Right atrium auricular region (tissue), 2 donors: ENCODE measurements at regions not wholly inside any gene's neighbourhood (a gene's known extent, or its start where the extent isn't known, plus 50 kb on each side); places are given as distances from the start of the nearest gene placed in this dataset.
"Not testable (repeated sequence)": the region's sequence is repeated elsewhere in the genome, so short reads cannot be mapped to it uniquely, and the experiment has no call there.

Experiments used
- DNase-seq: peaks from one replicate; pipeline ENCODE4 v3.0.0-alpha.2; 2019; ENCODE audit warnings: low spot score
- H3K27ac ChIP-seq, 2 donors: fragments of 200-600 bp; sonication (generic); 1 replicate in 1 of 2; 2 replicates in 1 of 2; pipeline ENCODE4 v1.5.1; 2016 to 2019
- H3K27me3 ChIP-seq, 2 donors: fragments of 200-600 bp; sonication (generic); one replicate each; pipeline versions ENCODE4 v1.5.1 to v1.6.0; 2017 to 2019
- H3K36me3 ChIP-seq: fragments of 200-600 bp; sonication (generic); one replicate; pipeline ENCODE4 v1.5.1; 2016
- H3K4me1 ChIP-seq, 2 donors: fragments of 200-600 bp; sonication (generic); one replicate each; pipeline versions ENCODE4 v1.5.1 to v1.6.0; 2017 to 2019
- H3K4me3 ChIP-seq, 2 donors: fragments of 200-600 bp; sonication (generic); 1 replicate in 1 of 2; 2 replicates in 1 of 2; pipeline ENCODE4 v1.5.1; 2017 to 2019; ENCODE audit warnings: mild to moderate bottlenecking in 1 of 2, moderate library complexity in 1 of 2
- H3K9me3 ChIP-seq, 2 donors: fragments of 200-600 bp; sonication (generic); one replicate each; pipeline ENCODE4 v1.5.1; 2019

DNA sequence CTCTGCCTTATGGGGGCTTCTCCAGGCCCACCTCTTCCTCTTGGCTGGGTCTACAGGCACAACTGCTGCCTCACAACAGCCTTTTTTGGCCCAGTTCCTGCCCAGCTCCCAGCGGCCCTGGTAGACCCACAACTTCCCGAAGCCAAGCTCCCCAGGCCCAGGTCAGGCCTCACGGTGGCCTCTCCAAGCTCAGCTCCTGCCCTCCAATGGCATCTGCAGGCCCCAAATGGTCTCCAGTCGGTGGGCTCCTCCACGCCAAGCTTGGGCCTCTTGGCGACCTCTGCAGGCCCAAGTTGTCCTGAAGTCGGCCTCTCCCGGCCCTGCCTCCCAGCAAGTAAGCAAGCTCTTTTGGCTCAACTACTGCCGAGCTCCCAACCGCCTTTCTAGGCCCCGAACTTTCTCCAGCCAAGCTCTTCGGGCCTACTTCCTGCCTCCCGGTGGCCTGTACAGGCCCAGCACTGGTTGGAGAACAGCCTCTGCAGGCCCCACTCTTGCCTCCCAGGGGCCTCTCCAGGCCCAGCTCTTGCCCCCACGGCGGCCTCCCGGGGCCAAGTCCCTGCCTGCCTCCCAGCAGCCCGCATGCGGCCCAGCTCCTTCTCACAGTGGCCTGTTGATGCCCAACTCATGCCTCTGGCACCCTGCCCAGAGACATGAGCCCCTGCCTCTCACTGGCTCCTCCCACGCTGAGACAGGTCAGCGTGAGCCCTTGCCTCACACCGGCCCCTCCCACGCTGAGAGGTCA is 354.6 kb downstream of the ZNF37A start:
- H3K27ac ChIP-seq, H3K4me3 ChIP-seq, H3K36me3 ChIP-seq, H3K27me3 ChIP-seq, H3K4me1 ChIP-seq, DNase-seq, H3K9me3 ChIP-seq: not testable (repeated sequence)

DNA sequence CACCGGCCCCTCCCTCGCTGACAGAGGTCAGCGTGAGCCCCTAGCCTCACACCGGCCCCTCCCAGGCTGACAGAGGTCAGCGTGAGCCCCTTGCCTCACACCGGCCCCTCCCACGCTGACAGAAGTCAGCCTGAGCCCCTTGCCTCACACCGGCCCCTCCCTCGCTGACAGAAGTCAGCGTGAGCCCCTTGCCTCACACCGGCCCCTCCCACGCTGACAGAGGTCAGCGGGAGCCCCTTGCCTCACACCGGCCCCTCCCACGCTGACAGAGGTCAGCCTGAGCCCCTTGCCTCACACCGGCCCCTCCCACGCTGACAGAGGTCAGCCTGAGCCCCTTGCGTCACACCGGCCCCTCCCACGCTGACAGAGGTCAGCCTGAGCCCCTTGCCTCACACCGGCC is 355.5 kb downstream of the ZNF37A start:
- H3K27me3 ChIP-seq, H3K27ac ChIP-seq, H3K36me3 ChIP-seq, H3K4me3 ChIP-seq, H3K9me3 ChIP-seq, DNase-seq, H3K4me1 ChIP-seq: not testable (repeated sequence)

DNA sequence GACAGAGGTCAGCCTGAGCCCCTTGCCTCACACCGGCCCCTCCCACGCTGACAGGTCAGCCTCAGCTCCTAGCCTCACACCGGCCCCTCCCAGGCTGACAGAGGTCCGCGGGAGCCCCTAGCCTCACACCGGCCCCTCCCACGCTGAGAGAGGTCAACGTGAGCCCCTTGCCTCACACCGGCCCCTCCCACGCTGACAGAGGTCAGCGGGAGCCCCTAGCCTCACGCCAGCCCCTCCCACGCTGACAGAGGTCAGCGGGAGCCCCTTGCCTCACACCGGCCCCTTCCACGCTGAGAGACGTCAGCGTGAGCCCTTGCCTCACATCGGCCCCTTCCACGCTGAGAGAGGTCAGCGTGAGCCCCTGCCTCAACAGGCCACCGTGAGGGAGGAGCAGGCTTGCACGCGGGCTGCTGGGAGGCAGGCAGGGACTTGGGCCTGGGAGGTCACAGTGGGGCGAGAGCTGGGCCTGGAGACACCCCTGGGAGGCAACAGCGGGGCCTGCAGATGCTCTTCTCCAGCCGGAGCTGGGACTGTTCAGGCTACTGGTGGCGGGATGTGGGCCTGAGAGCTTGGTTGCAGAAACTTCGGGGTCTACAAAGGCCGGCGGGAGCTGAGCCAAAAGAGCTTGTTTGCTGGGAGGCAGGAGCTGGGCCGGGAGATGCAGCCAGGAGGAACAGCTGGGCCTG is 356.4 kb downstream of the ZNF37A start:
- not testable (repeated sequence) for DNase-seq, H3K9me3 ChIP-seq, H3K27me3 ChIP-seq, H3K4me1 ChIP-seq, H3K27ac ChIP-seq, H3K36me3 ChIP-seq, H3K4me3 ChIP-seq

DNA sequence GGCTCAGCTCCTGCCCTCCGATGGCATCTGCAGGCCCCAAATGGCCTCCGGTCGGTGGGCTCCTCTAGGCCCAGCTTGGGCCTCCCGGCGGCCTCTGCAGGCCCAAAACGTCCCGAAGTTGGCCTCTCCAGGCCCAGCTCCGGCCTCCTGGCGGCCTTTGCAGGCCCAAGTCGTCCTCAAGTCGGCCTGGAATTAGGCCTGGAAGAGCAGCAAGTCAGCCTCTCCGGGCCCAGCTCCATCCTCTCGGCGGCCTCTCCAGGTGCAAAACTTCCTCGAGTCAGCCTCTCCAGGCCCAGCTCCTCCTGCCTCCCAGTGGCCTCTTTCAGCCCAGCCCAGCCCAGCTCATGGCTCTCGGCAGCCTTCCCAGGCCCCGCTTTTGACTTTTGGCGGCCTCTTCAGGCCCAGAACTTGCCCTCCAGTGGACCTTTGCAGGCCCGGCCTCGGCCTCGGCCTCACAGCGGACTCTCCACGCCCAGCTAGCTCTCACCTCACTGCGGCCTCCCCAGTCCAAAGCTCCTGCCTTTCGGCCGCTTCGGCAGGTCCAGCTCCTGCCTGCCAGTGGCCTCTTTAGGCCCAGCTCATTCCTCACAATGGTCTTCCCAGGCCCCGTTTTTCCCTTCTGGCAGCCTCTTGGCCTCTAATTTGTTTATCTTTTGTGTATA is 357.3 kb downstream of the ZNF37A start:
- H3K9me3 ChIP-seq, H3K4me3 ChIP-seq, H3K27me3 ChIP-seq, H3K4me1 ChIP-seq, H3K36me3 ChIP-seq, H3K27ac ChIP-seq, DNase-seq: not testable (repeated sequence)
